ENCODE measurements at regions not wholly inside any gene's neighbourhood (a gene's known extent, or its start where the extent isn't known, plus 50 kb on each side); places are given as distances from the start of the nearest gene placed in this dataset.
A peak's percentile ranks its signal among the peaks of the same experiment; 100 is the strongest.
"Not testable (repeated sequence)": the region's sequence is repeated elsewhere in the genome, so short reads cannot be mapped to it uniquely, and the experiment has no call there.

DNA sequence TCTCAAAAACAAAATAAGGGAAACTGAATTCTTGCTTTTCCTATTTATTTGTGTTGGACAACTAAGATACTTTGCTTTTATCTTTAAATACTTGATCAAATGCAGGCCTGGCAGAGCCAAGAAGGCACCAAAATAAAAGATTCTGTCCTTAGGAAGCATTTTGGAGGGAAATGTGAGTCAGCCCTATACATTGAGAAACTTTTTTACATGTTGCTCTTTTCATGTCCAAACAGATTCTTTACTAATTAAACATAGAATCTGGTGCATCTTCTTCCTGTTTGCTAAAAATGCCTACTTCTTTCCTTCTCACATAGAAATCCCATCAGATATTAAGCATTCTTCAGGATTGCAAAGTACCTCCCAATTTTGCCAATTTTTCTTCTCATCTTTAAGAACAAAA is 1160.4 kb downstream of the EFNA5 start:
- DNase-seq = no peak

DNA sequence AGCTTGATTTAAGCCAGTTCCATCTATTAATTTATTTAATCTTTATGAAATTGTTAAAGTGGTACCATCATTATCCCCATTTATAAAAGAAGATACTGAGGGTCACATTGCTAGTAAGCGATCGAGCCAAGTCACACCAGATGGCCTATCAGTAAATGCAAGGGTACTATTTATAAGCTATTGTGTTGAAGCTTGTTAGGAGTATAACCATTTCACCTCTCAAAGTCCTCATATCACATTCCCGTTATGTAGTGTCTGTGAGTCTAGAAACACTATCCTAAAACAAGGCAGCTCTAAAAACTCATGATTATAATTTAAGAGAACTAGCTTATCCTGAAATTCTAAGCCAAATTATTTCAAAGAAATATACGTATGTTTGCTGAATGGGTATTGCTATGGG is 1161.8 kb downstream of the EFNA5 start:
- DNase-seq = no peak

DNA sequence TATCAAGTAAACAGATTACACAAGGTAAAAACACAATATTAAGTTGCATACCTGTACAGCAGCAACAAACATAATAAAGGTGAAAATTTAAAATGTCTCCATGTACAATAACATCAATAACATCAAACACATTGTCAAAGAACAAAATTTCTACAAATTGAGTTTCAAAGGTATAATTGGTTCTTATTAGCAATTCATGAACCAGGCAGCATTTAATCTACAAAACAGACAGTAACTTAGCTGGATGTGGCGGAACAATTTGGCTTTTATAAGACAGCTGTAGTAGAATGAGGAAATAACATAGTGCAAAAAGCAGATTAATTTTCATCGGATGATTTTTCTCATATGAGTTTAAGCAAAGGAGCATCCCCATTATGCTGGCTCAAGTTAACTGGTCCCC is 1176.8 kb downstream of the EFNA5 start:
- DNase-seq = no peak

DNA sequence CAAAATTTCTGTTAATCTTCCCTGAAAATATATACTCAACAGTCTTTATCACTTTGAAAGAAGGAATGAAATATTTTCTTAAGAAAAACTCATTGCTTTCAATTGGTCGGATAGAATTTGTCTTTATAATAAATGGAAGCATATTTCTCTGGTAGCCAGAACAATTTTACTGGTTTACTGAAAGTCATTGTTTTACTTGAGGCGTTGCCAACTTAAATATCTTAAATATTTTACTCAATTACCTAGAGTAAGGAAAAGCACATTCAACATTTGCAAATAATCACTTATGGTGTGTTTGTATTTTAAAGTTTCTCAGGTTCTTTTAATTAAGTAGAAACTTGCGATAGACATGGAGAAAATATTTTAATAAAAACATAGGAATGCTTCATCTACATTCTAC is 1181.7 kb downstream of the EFNA5 start:
- DNase-seq = no peak

DNA sequence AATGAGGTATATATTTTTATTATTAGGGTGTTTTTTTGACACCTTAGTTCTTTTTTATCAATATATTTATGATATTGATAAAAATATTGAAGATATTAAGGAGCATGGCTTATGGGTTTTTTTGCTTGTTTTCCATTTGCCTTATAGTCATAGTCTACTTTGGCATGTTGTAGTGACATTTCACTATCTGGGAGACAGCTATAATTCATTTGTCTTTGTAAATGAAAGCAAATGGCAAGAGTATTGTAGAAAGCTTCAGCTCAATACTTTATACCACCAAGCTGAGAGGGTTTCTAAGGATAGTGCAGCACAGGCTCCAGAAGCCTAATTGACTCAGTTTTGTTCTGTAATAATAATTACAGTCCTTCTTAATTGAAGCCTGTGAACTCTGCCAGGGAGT is 1182.3 kb downstream of the EFNA5 start:
- DNase-seq = no peak

DNA sequence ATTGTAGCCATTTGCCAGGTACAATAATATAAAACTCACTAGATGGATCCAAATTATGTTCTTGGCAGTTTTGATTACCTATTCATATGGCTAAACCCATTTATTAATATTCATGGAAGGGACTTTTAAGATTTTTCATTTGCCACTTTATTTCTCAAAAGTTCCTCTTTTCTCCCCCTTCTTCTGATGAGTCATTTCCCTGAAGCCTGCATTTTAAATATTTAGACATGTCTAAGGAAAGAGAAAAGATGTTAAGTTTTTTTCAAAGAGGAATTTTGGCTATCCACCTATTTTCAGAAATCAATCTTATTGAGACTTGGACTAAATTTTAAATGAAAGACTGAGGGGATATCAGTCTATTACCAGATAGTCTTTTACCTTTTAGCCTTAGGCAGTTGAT is 1189.4 kb downstream of the EFNA5 start:
- no peak for DNase-seq

DNA sequence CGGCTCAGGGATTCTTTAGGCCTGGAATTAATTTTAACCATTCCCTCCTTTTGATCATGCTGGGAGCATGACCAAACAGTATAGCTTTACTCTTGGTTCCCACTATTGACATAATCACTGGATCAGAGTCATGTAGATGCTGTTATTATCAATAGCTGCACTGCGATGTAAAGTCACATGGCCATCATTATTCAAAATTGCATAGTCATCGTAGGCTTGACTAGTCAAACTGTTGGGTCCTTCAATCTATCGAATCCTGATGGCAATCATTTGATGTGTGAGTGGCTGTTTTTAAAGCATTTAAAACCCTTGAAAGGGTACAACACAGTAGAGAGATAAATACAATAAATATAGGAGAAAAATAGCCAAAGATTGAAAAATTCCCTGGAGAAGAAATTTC is 1194.1 kb downstream of the EFNA5 start:
- DNase-seq = no peak

DNA sequence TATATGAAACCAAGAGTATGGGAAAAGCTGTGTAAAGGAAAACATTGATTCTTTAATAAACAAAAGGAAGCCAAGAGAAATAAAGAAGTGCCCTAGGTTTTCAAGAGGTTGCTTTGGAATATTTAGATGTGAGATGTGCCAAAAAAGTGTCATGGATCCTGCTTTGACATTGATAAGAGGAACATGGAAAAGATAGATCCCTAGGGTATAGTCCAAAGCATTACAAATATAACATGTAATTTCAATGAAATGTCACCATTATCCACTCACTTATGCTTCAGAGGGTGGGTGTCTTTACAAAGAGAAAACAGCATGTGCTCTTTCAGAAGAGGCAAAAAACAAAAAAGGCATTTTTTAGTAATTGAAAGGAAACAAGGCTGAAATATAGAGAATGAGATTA is 1196.7 kb downstream of the EFNA5 start:
- no peak for DNase-seq

DNA sequence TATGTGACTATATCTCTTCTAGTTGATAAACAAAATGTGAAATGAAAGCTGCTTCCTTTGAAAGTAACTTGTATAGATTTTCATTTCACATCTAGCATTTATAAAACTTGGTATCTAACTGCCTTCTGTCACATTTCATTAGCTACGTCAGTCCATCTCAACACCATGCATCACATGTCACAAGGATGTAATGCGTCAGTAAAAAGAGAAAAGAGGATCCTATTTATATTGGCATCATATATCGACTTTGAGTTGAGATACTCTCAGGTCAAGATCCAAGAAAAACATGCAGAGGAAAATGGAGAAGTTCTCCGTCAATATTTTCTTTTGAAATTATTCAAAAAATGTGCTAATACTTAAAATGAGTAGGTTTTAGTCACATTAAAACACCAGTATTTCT is 1211.2 kb downstream of the EFNA5 start:
- no peak for DNase-seq

DNA sequence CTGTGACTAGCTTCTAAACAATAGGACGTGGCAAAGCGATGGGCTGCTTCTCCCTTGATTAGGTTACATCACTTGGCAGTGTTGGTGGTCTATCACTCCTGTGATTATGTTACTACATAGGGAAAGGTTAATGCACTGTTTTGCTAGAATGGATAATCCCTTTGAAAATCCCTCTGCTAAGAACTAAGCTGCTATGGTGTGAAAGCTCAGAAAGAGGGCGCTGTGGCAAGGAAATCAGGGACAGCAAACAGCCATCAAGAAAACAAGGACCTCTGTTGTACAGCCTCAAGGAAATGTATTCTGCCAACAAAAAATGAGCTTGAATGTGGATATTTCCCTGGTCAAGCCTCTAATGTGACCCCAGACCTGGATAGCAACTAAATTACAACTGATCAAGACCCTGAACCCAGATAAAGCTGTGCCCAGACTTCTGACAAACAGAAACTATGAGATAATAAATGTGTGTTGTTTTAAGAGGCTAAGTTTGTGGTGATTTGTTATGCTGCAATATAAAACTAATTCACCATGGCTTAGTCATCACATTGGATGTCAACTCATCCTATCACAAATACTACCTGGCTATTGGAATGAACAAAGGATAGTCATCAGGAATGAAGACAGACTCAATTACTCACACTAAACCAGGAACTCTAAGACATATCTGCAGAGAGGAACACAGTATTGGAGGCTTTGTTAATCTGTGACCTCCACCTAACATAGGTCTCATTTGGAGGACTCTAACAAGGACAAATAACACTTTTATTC is 1215.9 kb downstream of the EFNA5 start:
- no peak for DNase-seq

DNA sequence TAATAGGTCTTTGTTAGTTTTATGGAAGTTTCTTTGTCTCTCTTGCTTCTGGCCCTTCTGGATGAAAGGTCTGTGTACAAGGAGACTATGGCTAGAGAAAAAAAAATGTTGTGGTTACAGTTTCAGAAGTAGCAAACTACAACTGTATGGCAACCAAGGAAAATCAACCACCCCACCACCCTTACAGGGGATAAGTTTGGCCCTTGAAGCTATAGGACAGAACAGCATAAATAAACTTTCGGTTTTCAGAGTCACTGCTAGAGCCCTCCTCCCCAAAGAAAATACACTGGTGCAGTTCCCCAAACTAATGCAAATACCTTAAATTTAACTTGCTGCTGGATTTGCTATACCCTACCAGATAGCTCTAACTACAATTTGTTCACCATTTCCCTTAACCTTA is 1216.7 kb downstream of the EFNA5 start:
- DNase-seq = no peak

DNA sequence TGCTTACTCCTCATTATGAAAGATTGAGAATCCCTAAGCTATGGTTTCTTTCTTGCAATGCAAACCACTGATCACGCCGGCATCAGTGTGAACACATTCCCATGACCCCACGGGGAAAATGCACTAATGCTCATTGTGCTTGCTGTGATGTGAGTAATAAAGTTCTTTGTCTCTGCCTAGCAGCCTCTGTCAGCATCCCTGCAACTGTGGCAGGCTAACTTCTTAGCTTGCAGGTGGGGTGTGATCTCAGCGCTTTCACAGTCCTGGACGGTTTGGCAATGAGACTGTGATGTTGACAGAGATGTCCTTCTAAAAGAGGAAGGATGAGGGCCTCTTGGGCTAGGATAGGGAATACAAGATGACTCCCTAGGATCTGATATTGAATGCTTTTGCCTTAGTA is 1218.7 kb downstream of the EFNA5 start:
- DNase-seq = no peak

DNA sequence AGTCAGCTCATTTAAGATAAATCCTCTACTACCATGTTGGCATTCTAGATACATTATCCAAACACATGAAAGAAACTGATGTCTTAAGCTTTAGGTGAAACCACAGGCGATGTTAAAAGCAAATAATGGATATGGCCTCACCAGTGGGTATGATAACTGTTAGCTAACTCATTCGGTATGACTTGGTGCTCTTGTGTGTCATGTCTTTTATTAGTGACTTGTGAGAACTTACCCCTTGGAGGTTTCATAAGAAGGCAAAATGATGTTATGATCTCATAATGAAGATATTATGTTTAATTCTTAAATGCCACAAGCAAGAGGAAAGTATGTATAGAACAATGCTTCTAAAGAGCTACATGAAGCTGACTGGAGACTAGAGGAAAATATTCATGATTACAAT is 1227.0 kb downstream of the EFNA5 start:
- no peak for DNase-seq

DNA sequence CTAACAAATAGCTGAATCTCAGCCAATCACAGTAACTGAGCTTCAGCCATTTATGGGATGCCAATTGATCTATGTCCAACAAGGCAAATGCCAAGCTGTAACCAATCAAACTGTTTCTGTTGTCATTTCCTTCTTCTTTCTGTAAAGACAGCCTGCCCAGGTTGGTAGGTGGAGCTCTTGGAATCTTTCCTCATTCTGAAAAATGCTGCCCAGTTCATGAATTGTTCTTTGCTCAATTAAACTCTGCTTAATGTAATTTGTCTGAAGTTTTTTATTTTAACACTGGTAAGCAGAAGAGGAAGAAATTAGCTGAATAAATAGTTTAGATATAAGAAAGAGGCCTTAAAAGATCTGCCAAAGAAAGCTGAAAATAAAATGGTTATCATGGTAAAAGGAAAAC is 1235.6 kb downstream of the EFNA5 start:
- DNase-seq = no peak

DNA sequence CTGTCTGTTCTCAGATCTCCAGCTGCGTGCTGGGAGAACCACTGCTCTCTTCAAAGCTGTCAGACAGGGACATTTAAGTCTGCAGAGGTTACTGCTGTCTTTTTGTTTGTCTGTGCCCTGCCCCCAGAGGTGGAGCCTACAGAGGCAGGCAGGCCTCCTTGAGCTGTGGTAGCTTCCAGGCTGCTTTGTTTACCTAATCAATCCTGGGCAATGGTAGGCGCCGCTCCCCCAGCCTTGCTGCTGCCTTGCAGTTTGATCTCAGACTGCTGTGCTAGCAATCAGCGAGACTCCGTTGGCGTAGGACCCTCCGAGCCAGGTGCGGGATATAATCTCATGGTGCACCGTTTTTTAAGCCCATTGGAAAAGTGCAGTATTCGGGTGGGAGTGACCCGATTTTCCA is 1240.0 kb downstream of the EFNA5 start:
- DNase-seq = not testable (repeated sequence)

DNA sequence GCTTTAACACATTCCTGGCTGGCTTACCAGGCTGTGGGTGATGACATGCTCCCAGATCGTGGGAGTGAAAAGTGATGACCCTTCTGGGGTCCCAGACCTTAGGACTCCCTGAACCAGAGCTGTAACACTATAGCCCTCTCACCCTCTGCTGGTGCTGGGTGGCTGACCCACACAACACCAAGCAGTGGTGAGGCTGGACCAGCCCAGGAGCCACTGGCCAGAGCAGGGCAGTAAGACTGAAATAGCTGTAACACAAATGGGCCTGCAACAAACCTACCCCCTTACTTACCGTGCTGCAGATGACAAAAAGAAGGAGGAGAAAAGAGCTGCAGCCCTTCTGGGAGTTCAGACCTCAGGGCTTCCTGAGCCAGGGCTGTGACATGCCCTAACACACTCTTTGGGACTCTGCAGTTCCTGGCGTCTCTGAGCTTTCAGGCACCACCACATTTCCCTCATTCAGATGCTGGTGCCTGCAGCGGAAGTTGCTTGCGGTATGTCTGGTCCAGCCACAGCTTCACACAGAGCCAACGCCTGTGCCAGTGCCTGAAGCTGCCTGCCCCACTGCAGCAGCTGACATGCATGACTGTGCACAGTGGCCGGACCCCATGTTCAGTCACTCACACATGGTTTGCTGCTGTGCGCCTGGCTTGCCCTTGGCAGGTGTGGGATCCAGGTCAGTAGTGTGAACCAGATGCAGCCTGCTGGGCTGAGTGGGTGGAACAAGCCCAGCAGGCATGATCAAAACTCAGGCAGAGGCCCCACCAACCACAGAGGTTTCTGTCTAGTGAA is 1247.4 kb downstream of the EFNA5 start:
- DNase-seq = peak; percentile 53

DNA sequence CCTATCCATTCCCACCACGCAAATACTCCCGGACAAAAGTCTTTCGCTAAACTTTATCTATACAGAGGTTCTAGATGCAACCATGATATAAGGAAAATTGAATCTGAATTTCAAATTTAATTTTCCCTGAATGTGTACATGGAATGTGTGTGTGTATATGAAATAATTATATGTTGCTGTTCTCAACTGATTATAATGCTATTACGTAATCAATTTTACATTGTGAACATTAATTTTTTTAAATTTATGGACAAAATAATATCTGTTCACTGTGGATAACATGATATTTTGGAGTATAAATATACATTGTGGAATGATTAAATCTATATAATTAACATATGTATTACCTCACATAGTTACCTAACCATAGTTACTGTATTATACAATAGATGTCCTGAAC is 1250.6 kb downstream of the EFNA5 start:
- DNase-seq = no peak

DNA sequence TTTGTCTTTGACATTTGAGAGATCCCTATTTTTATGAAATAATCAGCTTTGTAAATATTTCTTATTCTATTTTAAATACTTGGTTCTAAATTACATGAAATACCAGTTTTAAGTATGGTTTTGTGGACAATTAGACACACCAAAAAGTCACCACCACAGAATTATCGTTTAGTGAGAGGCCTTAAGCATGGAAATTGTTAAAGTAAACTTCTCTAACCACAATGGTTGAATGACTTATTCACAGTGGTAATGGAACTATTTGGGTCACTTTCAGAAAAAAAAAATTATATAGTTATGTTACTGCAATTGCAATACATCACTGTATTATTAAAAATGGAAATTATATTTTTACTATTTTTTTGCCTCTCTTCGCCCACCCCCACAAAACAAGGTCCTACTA is 1252.5 kb downstream of the EFNA5 start:
- DNase-seq = no peak

DNA sequence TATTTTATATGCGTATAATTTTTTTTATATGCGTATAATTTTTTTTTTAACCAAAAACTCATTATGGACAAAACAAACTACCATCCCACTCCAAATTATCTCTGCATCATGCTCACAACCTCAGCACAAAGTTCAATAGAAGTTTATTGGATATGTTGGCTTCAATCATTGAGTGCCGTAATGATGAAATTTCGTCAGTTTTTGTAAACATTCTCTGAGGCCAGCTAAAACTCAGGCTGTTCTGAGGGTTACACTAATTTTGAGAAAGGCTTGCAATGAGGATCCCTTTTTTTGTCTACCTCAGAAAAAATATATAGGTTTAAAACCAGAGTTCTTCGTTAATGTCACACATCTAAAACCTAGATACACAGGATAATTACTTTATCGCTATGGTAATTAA is 1253.2 kb downstream of the EFNA5 start:
- DNase-seq = no peak

DNA sequence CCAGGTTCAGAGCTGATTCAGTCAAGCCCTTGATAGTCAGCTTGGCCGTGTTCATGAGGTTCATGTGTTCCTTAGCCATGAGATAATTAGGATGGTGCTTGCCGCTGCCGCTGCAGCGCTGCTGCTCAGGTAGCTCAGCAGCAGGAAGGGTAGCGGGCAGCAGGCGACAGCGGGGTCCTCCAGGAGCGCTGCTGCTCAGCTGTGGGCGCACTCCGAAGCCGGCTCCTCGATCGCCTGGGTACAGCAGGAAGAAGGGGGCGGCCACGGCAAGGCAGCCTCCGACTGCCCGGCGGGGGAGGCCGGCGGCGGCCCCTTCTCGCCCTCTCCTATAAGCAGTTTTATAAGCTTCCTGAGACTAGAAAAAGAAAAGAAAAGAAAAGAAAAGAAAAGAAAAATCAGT is 1253.6 kb downstream of the EFNA5 start:
- DNase-seq = no peak

DNA sequence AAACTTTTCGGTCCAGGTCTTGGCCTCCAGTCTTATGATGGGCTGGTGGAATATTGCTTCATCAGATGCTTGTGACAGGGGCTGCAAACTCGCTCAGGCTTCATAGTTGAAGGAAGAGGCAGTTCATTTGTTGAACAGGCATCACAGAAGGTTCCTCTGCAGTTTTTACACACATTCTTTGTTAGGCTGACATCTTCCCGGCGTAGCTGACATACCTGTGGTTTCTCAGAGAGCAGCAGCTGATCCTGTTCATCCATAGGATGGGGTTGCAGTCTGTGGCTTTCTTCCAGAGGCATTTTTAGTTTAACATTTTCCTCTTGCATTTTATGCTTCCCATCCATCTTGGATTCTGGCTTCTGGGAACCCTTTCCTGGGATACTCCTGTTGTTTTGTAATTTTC is 1255.2 kb downstream of the EFNA5 start:
- no peak for DNase-seq

DNA sequence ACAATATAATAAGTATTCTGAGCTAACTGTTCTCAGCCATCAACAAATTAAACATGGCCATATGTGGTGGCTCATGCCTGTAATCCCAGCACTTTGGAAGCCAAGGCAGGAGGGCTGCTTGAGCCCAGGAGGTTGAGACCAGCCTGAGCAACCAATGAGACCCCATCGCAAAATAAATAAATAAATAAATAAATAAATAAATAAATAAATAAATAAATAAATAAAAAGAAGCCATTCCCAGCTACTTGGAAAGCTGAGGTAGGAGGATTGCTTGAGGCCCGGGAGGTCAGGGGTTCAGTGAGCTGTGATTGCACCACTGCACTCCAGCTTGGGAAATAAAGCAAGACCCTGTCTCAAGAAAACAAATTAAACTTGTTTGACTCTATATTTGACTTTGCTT is 1256.4 kb downstream of the EFNA5 start:
- DNase-seq = no peak

DNA sequence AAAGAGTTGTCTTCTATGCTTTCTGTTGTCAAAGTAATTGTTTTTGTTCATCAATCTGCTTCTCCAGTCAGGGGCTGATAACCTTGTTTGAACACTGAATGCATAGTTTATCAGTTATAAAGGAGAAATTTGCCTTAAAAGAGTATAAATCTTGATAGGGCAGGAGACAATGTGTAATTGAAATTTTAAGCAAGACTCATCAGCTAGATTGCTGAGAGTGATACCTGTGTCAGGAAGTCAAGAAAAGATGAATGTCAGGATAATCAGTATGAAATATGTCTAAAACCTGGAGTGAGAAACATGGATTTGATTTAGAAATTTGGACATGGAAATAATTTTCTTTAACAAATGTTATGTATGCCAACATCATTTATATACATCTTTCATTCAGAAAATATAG is 1258.1 kb downstream of the EFNA5 start:
- DNase-seq = no peak

DNA sequence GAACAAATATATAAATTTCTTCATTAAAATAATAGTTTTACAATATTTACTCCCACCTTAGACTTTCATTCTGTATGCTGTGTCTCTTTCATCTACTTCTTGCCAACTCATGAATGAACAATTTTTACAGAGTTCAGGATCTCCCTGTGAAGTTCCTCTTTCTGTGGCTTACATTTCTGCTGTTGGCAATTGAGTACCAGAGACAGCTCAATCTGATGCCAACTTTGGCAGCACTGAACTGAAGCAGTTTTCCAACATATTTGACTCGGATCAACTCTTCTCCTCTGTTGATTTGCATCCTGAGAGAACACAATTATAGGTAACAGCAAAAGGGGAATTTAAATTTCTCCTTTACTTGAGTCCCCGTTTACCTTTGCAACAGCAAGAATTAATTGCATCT is 1262.2 kb downstream of the EFNA5 start:
- no peak for DNase-seq

DNA sequence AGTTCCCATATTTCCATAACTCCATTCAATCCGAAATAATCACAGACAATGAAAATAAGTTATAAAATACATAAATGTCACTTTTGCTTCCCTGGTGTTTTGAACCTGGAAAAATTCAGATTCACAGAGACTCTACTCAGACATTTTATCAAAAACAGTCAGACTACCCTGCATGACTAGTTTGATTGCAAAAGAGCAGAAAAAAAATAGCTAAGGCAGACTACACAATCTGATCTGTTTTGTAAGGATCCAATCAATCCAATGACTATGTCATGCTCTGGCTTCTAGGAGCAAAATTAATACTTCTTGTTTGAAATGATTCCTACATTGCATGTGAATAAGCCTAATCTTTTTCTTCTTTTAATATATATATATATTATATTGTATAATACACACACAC is 1262.6 kb downstream of the EFNA5 start:
- no peak for DNase-seq
